Left ventricle myocardium inferior (tissue), 1 donor: ENCODE measurements at regions not wholly inside any gene's neighbourhood (a gene's known extent, or its start where the extent isn't known, plus 50 kb on each side); places are given as distances from the start of the nearest gene placed in this dataset.

Experiments
- DNase-seq: peaks from one replicate; pipeline ENCODE4 v3.0.0-alpha.2; 2020
- H3K27ac ChIP-seq: fragments of 200-600 bp; replicated peaks from 2 replicates; pipeline ENCODE4 v1.8.0; 2021
- H3K27me3 ChIP-seq: fragments of 200-600 bp; 2 replicates; pipeline ENCODE4 v1.8.0; 2021; ENCODE audit warnings: low read depth
- H3K36me3 ChIP-seq: fragments of 200-600 bp; 2 replicates; pipeline ENCODE4 v1.8.0; 2021
- H3K4me1 ChIP-seq: fragments of 200-600 bp; 2 replicates; pipeline ENCODE4 v1.8.0; 2021
- H3K4me3 ChIP-seq: fragments of 200-600 bp; 2 replicates; pipeline ENCODE4 v1.8.0; 2021; ENCODE audit warnings: mild to moderate bottlenecking, moderate library complexity
- H3K9me3 ChIP-seq: fragments of 200-600 bp; replicated peaks from 2 replicates; pipeline ENCODE4 v1.8.0; 2021
- CTCF ChIP-seq: fragments of 200-600 bp; IDR thresholded peaks from 2 replicates; pipeline ENCODE4 v1.8.0; 2021; ENCODE audit warnings: antibody characterized with exemption, mild to moderate bottlenecking, borderline replicate concordance
- intact Hi-C: fragments of 100-400 bp; cut with micrococcal nuclease; formaldehyde crosslinking; loops from one replicate; pipeline ENCODE4 v1.11.0; 2022
- donor health status: DM: no; HTN: yes; CAD: no; lungs with severe emphysema.

- Histone ChIP-seq H3K27me3 (peaks cover 52% of the 10 kb centered on the region), H3K4me3 (no peak overlapping the region), H3K4me1 (no peaks in the 10 kb centered on the region), H3K27ac (no peak overlapping the region), H3K9me3 (no peaks in the 10 kb centered on the region), H3K36me3 (no peaks in the 10 kb centered on the region)
- intact Hi-C loops, result no loop called here
- no peak for TF ChIP-seq CTCF
- no peak for DNase-seq
Measured at GRCh38 chr22:26097411-26097810, 71.9 kb upstream of the SEZ6L start.

DNA sequence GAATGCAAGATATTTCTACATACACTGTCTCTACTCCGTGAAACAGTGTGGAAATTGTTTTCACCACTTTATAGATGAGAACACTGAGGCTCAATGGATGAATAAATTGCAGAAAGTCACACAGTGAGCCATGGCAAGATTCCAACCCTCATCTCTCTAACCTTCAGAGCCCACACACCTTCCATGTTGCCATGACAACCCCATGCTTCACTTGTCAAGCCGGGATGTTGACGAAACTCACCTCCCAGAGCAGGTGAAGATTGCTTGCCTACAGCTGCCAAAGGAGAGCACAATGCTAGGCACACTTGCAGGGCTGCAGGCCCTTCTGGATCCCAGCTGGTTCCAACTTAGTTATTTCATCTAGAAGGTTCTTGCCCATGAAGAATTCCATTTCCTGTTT is 71.4 kb upstream of the SEZ6L start:
- intact Hi-C loops, result no loop called here

DNA sequence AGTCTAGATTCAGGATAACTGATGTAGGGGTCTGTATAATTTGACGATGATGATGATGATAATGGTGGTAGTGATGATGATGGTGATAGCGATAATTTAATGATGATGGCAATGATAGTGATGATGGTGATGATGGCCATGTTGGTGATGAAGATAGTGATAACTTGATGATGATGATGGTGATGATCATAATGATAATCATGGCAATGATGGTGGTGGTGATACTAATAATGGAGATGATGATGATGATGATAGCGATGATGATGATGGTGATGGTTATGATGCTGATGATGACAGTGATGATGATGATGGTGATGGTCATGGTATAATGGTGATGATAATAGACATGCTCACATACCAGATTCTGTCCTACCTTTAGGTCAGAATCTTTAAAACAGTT is 66.2 kb upstream of the SEZ6L start:
- Histone ChIP-seq H3K27ac (no peak overlapping the region), H3K4me1 (no peaks in the 10 kb centered on the region), H3K4me3 (no peak overlapping the region), H3K27me3 (peaks cover 65% of the 10 kb centered on the region), H3K36me3 (no peaks in the 10 kb centered on the region), H3K9me3 (no peaks in the 10 kb centered on the region)
- DNase-seq, result no peak
- TF ChIP-seq CTCF, result no peak
- intact Hi-C loops, result no loop called here

More for the DNA sequence above, 71.4 kb upstream of the SEZ6L start:
- no peak overlapping the region for H3K27ac ChIP-seq
- H3K4me3 ChIP-seq, result no peak overlapping the region
- no peak for DNase-seq
- no peaks in the 10 kb centered on the region for H3K4me1 ChIP-seq
- H3K9me3 ChIP-seq, result no peaks in the 10 kb centered on the region
- peaks cover 52% of the 10 kb centered on the region for H3K27me3 ChIP-seq
- no peaks in the 10 kb centered on the region for H3K36me3 ChIP-seq
- no peak for TF ChIP-seq CTCF

DNA sequence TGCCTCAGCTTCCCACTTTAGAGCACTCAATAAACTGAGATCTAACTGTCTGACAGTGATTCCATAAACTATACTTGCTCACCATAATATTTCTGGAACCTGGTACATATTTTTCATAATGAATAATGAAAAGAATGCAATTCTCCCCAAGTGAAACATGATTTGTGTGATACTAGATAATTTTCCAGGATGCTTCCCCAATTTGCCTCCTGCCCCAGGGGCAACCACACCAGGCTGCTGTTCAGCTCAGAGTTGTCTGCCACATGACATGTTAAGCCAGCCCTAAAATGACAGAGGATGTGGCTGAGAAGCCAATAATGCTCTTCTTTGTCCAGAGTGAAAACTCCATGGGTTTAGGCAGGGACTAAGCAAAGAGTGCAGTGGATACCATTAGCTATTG is 62.9 kb upstream of the SEZ6L start:
- TF ChIP-seq CTCF, result no peak
- H3K27ac ChIP-seq, result no peak overlapping the region
- H3K36me3 ChIP-seq, result no peaks in the 10 kb centered on the region
- no peaks in the 10 kb centered on the region for H3K4me1 ChIP-seq
- peaks cover 86% of the 10 kb centered on the region for H3K27me3 ChIP-seq
- intact Hi-C loops, result no loop called here
- H3K4me3 ChIP-seq, result no peak overlapping the region
- no peak for DNase-seq
- H3K9me3 ChIP-seq, result peaks cover 9% of the 10 kb centered on the region

- peaks cover 9% of the 10 kb centered on the region for H3K9me3 ChIP-seq
- intact Hi-C loops, result no loop called here
Measured at GRCh38 chr22:26109686-26110315, 59.5 kb upstream of the SEZ6L start.

More at GRCh38 chr22:26109686-26110315, 59.5 kb upstream of the SEZ6L start:
- no peak for TF ChIP-seq CTCF
- Histone ChIP-seq H3K27me3 (peaks cover 91% of the 10 kb centered on the region), H3K4me3 (no peak overlapping the region), H3K27ac (no peak overlapping the region), H3K36me3 (no peaks in the 10 kb centered on the region), H3K4me1 (no peaks in the 10 kb centered on the region)
- DNase-seq, result no peak
